PC-3 (cell line): ENCODE measurements at regions not wholly inside any gene's neighbourhood (a gene's known extent, or its start where the extent isn't known, plus 50 kb on each side); places are given as distances from the start of the nearest gene placed in this dataset.

Experiments
- ATAC-seq: fragments of 200-7000 bp; cut with Tn5 transposase; 2 replicates; pipeline ENCODE4 v1.9.1; 2020; ENCODE audit warnings: mild to moderate bottlenecking, moderate library complexity
- BruUV-seq: library from RNA; stranded (reverse); fragments of 400-500 nt; replicated peaks from 2 replicates; lab custom pipeline; 2021; lab: Mats Ljungman, UMichigan
- CTCF ChIA-PET: fragments of 300-600 bp; sonication (Branson Sonifier 250); formaldehyde crosslinking; loops from one replicate; lab custom pipeline; 2022; ENCODE audit warnings: antibody characterized with exemption; lab: Charles Lee
- POLR2A ChIA-PET: fragments of 300-600 bp; sonication (Branson Sonifier 250); formaldehyde crosslinking; loops from one replicate; lab custom pipeline; 2022; ENCODE audit warnings: antibody characterized with exemption; ENCODE audit not compliant: unreplicated experiment; lab: Charles Lee
- DNase-seq: peaks from one replicate; pipeline ENCODE4 v3.0.0-alpha.2; 2015
- H2AFZ ChIP-seq: fragments of 300-600 bp; sonication (generic); 2 replicates; pipeline ENCODE4 v1.6.0; 2016; ENCODE audit warnings: antibody characterized with exemption, low read length
- H3F3A ChIP-seq: fragments of 300-600 bp; sonication (generic); one replicate; pipeline ENCODE4 v1.6.0; 2017; ENCODE audit warnings: antibody characterized with exemption, low read length, control low read depth, mild to moderate bottlenecking; ENCODE audit not compliant: unreplicated experiment
- H3K27ac ChIP-seq: fragments of 300-600 bp; sonication (generic); 2 replicates; pipeline ENCODE4 v1.5.1; 2016; ENCODE audit warnings: mild to moderate bottlenecking, low read length
- H3K27me3 ChIP-seq: fragments of 300-600 bp; sonication (generic); 2 replicates; pipeline ENCODE4 v1.6.1; 2016; ENCODE audit warnings: low read length, mixed read lengths
- H3K36me3 ChIP-seq: fragments of 300-600 bp; sonication (generic); 2 replicates; pipeline ENCODE4 v1.6.1; 2016; ENCODE audit warnings: low read depth, mixed run types, low read length, mixed read lengths
- H3K4me1 ChIP-seq: fragments of 300-600 bp; sonication (generic); 2 replicates; pipeline ENCODE4 v1.5.1; 2016; ENCODE audit warnings: low read length; ENCODE audit not compliant: insufficient read depth
- H3K4me2 ChIP-seq: fragments of 300-600 bp; sonication (generic); 2 replicates; pipeline ENCODE4 v1.6.0; 2016; ENCODE audit warnings: low read length
- H3K4me3 ChIP-seq: fragments of 300-600 bp; sonication (generic); 2 replicates; pipeline ENCODE4 v1.5.1; 2016; ENCODE audit warnings: mild to moderate bottlenecking, low read length, mixed read lengths
- H3K79me2 ChIP-seq: fragments of 300-600 bp; sonication (generic); 2 replicates; pipeline ENCODE4 v1.6.1; 2017; ENCODE audit warnings: low read length, mixed read lengths
- H3K9ac ChIP-seq: fragments of 300-600 bp; sonication (generic); 2 replicates; pipeline ENCODE4 v1.6.0; 2016; ENCODE audit warnings: mild to moderate bottlenecking, low read length
- H3K9me2 ChIP-seq: fragments of 300-600 bp; sonication (generic); replicated peaks from 2 replicates; pipeline ENCODE4 v1.6.1; 2016; ENCODE audit warnings: mixed run types, low read length, mixed read lengths
- H3K9me3 ChIP-seq: fragments of 300-600 bp; sonication (generic); 2 replicates; pipeline ENCODE4 v1.6.1; 2016; ENCODE audit warnings: low read length, mixed read lengths
- H4K20me1 ChIP-seq: fragments of 300-600 bp; sonication (generic); 2 replicates; pipeline ENCODE4 v1.6.1; 2016; ENCODE audit warnings: low read length, mixed read lengths
- CTCF ChIP-seq: fragments of 300-600 bp; sonication (generic); conservative IDR thresholded peaks from 2 replicates; pipeline ENCODE4 v1.5.1; 2017; ENCODE audit warnings: antibody characterized with exemption, low read depth, mild to moderate bottlenecking, low read length
- EZH2 ChIP-seq: fragments of 300-600 bp; sonication (generic); IDR thresholded peaks from one replicate; pipeline ENCODE4 v1.6.1; 2017; ENCODE audit warnings: antibody characterized with exemption, mild to moderate bottlenecking, low read length; ENCODE audit not compliant: unreplicated experiment
- EZH2phosphoT487 ChIP-seq: fragments of 300-600 bp; sonication (generic); IDR thresholded peaks from 2 replicates; pipeline ENCODE4 v1.6.1; 2018; ENCODE audit warnings: mild to moderate bottlenecking, antibody characterized with exemption, low read length, borderline replicate concordance
- intact Hi-C: fragments of 100-400 bp; cut with micrococcal nuclease; formaldehyde crosslinking; loops from 2 replicates; pipeline ENCODE4 v1.9.0; 2023

- Histone ChIP-seq H3K9ac (no peak overlapping the region), H3K27me3 (peaks cover 61% of the 10 kb centered on the region), H3F3A (no peaks in the 10 kb centered on the region), H2AFZ (no peak overlapping the region), H3K4me3 (no peak overlapping the region), H4K20me1 (no peaks in the 10 kb centered on the region), H3K27ac (no peak overlapping the region), H3K9me2 (no peaks in the 10 kb centered on the region), H3K79me2 (no peaks in the 10 kb centered on the region), H3K36me3 (no peaks in the 10 kb centered on the region), H3K4me1 (no peaks in the 10 kb centered on the region), H3K9me3 (no peaks in the 10 kb centered on the region), H3K4me2 (no peak overlapping the region)
- intact Hi-C loops, result no loop called here
- no peak for ATAC-seq
- ChIA-PET CTCF (no interaction called here), POLR2A (no interaction called here)
- DNase-seq, result no peak
- BruUV-seq, result no TSS peak
- TF ChIP-seq EZH2phosphoT487 (no peak), EZH2 (no peak), CTCF (no peak)
Measured at GRCh38 chr2:60072609-60073008, 480.8 kb downstream of the BCL11A start.

- Histone ChIP-seq H3F3A (no peaks in the 10 kb centered on the region), H3K27me3 (peaks cover 73% of the 10 kb centered on the region), H3K79me2 (no peaks in the 10 kb centered on the region), H3K36me3 (no peaks in the 10 kb centered on the region), H3K9me3 (no peaks in the 10 kb centered on the region), H3K9ac (no peak overlapping the region), H3K4me3 (no peak overlapping the region), H3K9me2 (no peaks in the 10 kb centered on the region), H3K4me1 (no peaks in the 10 kb centered on the region), H4K20me1 (no peaks in the 10 kb centered on the region), H3K27ac (no peak overlapping the region), H2AFZ (no peak overlapping the region), H3K4me2 (no peak overlapping the region)
- ChIA-PET CTCF (no interaction called here), POLR2A (no interaction called here)
- BruUV-seq, result no TSS peak
- DNase-seq, result no peak
- no peak for ATAC-seq
- TF ChIP-seq EZH2phosphoT487 (no peak), CTCF (no peak), EZH2 (no peak)
- intact Hi-C loops, result no loop called here
Measured at GRCh38 chr2:60071490-60071831, 482.0 kb downstream of the BCL11A start.

GRCh38 chr2:60070736-60071489, 482.5 kb downstream of the BCL11A start:
- no peak overlapping the region for H3K9ac ChIP-seq
- no peaks in the 10 kb centered on the region for H3K9me3 ChIP-seq
- H3K36me3 ChIP-seq, result no peaks in the 10 kb centered on the region
- BruUV-seq, result no TSS peak
- H3K4me3 ChIP-seq, result no peak overlapping the region
- intact Hi-C loops, result no loop called here
- no peak overlapping the region for H3K4me2 ChIP-seq
- DNase-seq (no peak), ATAC-seq (no peak)
- H4K20me1 ChIP-seq, result no peaks in the 10 kb centered on the region
- H3K79me2 ChIP-seq, result no peaks in the 10 kb centered on the region
- no peaks in the 10 kb centered on the region for H3F3A ChIP-seq
- no peaks in the 10 kb centered on the region for H3K9me2 ChIP-seq
- H3K4me1 ChIP-seq, result no peaks in the 10 kb centered on the region
- ChIA-PET POLR2A (no interaction called here), CTCF (no interaction called here)
- peaks cover 76% of the 10 kb centered on the region for H3K27me3 ChIP-seq
- H2AFZ ChIP-seq, result no peak overlapping the region
- TF ChIP-seq CTCF, result no peak
- TF ChIP-seq EZH2, result no peak
- no peak for TF ChIP-seq EZH2phosphoT487
- H3K27ac ChIP-seq, result no peak overlapping the region
